ENCODE measurements at regions not wholly inside any gene's neighbourhood (a gene's known extent, or its start where the extent isn't known, plus 50 kb on each side); places are given as distances from the start of the nearest gene placed in this dataset.

- no peak for TF ChIP-seq POLR2AphosphoS5 (IDR thresholded peaks at IDR 0.05; ENCODE audit: borderline replicate concordance, low read depth, low read length)
- no peak for TF ChIP-seq FOXP2 (optimal IDR thresholded peaks at IDR 0.05; ENCODE audit: control extremely low read depth, extremely low read length, insufficient read depth)
Observed at GRCh38 chr5:41648996-41649395, 138.6 kb upstream of the PLCXD3 start.
